ENCODE measurements at regions not wholly inside any gene's neighbourhood (a gene's known extent, or its start where the extent isn't known, plus 50 kb on each side); places are given as distances from the start of the nearest gene placed in this dataset.
"Not testable (repeated sequence)": the region's sequence is repeated elsewhere in the genome, so short reads cannot be mapped to it uniquely, and the experiment has no call there.

- DNase-seq (ENCODE audit: low read depth, low spot score), result no peak
These were observed 226.5 kb downstream of the GATA3 start for GRCh38 chr10:8280946-8281345.

- no peak for DNase-seq (ENCODE audit: low read depth, low spot score)
These were observed 227.9 kb downstream of the GATA3 start for GRCh38 chr10:8282340-8282739.

- no peak for DNase-seq (ENCODE audit: low read depth, low spot score)
These were observed 228.8 kb downstream of the GATA3 start for GRCh38 chr10:8283166-8283905.

- DNase-seq (ENCODE audit: low read depth, low spot score), result no peak
These were observed 229.5 kb downstream of the GATA3 start for GRCh38 chr10:8283986-8284385.

GRCh38 chr10:8285970-8286369 is 231.5 kb downstream of the GATA3 start:
- DNase-seq (ENCODE audit: low read depth, low spot score), result not testable (repeated sequence)

- DNase-seq (ENCODE audit: low read depth, low spot score), result no peak
These were observed 234.1 kb downstream of the GATA3 start for GRCh38 chr10:8288600-8288999.

GRCh38 chr10:8289186-8289924 is 234.9 kb downstream of the GATA3 start:
- DNase-seq (ENCODE audit: low read depth, low spot score), result no peak

- DNase-seq (ENCODE audit: low read depth, low spot score), result no peak
These were observed 240.3 kb downstream of the GATA3 start for GRCh38 chr10:8294779-8295178.

- DNase-seq (ENCODE audit: low read depth, low spot score), result no peak
These were observed 240.8 kb downstream of the GATA3 start for GRCh38 chr10:8295311-8295710.

- DNase-seq (ENCODE audit: low read depth, low spot score), result peak; percentile 96
These were observed 241.7 kb downstream of the GATA3 start for GRCh38 chr10:8296090-8296733.

- no peak for DNase-seq (ENCODE audit: low read depth, low spot score)
These were observed 242.2 kb downstream of the GATA3 start for GRCh38 chr10:8296734-8297101.

- DNase-seq (ENCODE audit: low read depth, low spot score), result no peak
These were observed 242.6 kb downstream of the GATA3 start for GRCh38 chr10:8297107-8297506.

- no peak for DNase-seq (ENCODE audit: low read depth, low spot score)
These were observed 243.5 kb downstream of the GATA3 start for GRCh38 chr10:8297959-8298358.

GRCh38 chr10:8298896-8299570 is 244.5 kb downstream of the GATA3 start:
- no peak for DNase-seq (ENCODE audit: low read depth, low spot score)

- DNase-seq (ENCODE audit: low read depth, low spot score), result no peak
These were observed 246.4 kb downstream of the GATA3 start for GRCh38 chr10:8300925-8301324.

GRCh38 chr10:8301333-8301732 is 246.8 kb downstream of the GATA3 start:
- no peak for DNase-seq (ENCODE audit: low read depth, low spot score)

GRCh38 chr10:8301831-8302230 is 247.3 kb downstream of the GATA3 start:
- no peak for DNase-seq (ENCODE audit: low read depth, low spot score)

GRCh38 chr10:8302565-8302964 is 248.1 kb downstream of the GATA3 start:
- no peak for DNase-seq (ENCODE audit: low read depth, low spot score)

- DNase-seq (ENCODE audit: low read depth, low spot score), result no peak
These were observed 250.4 kb downstream of the GATA3 start for GRCh38 chr10:8304861-8305260.

- DNase-seq (ENCODE audit: low read depth, low spot score), result no peak
These were observed 251.6 kb downstream of the GATA3 start for GRCh38 chr10:8305876-8306652.

GRCh38 chr10:8306685-8307364 is 252.3 kb downstream of the GATA3 start:
- no peak for DNase-seq (ENCODE audit: low read depth, low spot score)
